Sigmoid colon (tissue), 3 donors: ENCODE measurements at regions not wholly inside any gene's neighbourhood (a gene's known extent, or its start where the extent isn't known, plus 50 kb on each side); places are given as distances from the start of the nearest gene placed in this dataset.

ENCODE experiments used
- POLR2A ChIP-seq, 2 donors: fragments of 450-650 bp; IDR thresholded peaks; one replicate each; pipeline ENCODE4 v1.6.1; 2016; ENCODE audit warnings: antibody characterized with exemption in 2 of 2, mild to moderate bottlenecking in 2 of 2, moderate library complexity in 2 of 2
- TF ChIP-seq, protein P1 (sequence below), 4 experiments: fragments of 450-650 bp in 3 of 4; fragments of 200-600 bp in 1 of 4; IDR thresholded peaks; one replicate each; pipeline ENCODE4 v1.5.1; 2016 to 2019; ENCODE audit warnings: antibody characterized with exemption in 4 of 4, mild to moderate bottlenecking in 3 of 4, moderate library complexity in 2 of 4

DNA sequence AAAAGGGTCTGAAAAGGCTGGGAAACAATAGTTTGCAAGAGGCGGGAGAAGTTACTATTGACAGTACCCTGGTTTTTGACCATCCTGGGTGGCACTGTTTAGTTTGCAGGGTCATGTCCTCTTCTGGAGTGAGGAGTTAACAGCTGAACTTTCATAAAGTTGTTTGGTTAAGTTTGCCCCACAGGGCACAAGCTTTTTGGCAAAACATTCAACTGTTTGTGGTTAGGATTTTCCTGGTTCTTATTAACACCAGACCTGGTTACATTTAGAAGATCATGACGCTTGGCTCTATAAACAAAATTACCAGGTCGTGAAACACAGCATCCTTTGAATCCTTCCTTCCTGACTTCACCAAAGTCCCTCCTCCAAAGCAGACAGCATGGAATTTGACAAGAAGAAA lies 106.1 kb downstream of the RIN2 start:
- no peak for TF ChIP-seq POLR2A (IDR thresholded peaks at IDR 0.05)
- TF ChIP-seq, protein P1, sequence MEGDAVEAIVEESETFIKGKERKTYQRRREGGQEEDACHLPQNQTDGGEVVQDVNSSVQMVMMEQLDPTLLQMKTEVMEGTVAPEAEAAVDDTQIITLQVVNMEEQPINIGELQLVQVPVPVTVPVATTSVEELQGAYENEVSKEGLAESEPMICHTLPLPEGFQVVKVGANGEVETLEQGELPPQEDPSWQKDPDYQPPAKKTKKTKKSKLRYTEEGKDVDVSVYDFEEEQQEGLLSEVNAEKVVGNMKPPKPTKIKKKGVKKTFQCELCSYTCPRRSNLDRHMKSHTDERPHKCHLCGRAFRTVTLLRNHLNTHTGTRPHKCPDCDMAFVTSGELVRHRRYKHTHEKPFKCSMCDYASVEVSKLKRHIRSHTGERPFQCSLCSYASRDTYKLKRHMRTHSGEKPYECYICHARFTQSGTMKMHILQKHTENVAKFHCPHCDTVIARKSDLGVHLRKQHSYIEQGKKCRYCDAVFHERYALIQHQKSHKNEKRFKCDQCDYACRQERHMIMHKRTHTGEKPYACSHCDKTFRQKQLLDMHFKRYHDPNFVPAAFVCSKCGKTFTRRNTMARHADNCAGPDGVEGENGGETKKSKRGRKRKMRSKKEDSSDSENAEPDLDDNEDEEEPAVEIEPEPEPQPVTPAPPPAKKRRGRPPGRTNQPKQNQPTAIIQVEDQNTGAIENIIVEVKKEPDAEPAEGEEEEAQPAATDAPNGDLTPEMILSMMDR (IDR thresholded peaks at IDR 0.05) = no peak
